Bronchial epithelial cell (primary cell): ENCODE measurements at regions not wholly inside any gene's neighbourhood (a gene's known extent, or its start where the extent isn't known, plus 50 kb on each side); places are given as distances from the start of the nearest gene placed in this dataset.

Source experiments
- DNase-seq: peaks from one replicate; pipeline ENCODE4 v3.0.0-alpha.2; 2010; ENCODE audit warnings: low read depth
- FAIRE-seq: peaks from 2 replicates; lab custom pipeline; 2011; peaks lifted over from hg19 to GRCh38; lab: Jason Lieb, UNC
- H3K27me3 ChIP-seq: 2 replicates; pipeline ENCODE4 v1.5.1; 2011; ENCODE audit warnings: low read length; ENCODE audit not compliant: control insufficient read depth, insufficient read depth
- H3K36me3 ChIP-seq: 2 replicates; pipeline ENCODE4 v1.5.1; 2011; ENCODE audit warnings: low read length; ENCODE audit not compliant: control insufficient read depth, insufficient read depth
- H3K4me3 ChIP-seq: 2 replicates; pipeline ENCODE4 v1.5.1; 2011; ENCODE audit warnings: mild to moderate bottlenecking, low read depth, low read length, control low read depth
- CTCF ChIP-seq: IDR thresholded peaks from 2 replicates; pipeline ENCODE4 v1.5.1; 2011; ENCODE audit warnings: mild to moderate bottlenecking, moderate library complexity, low read length, control low read depth, inconsistent platforms; ENCODE audit not compliant: insufficient read depth, severe bottlenecking

GRCh38 chr5:21143686-21144085, 1155.7 kb upstream of the CDH18 start:
- DNase-seq (no peak), FAIRE-seq (no peak)
- H3K36me3 ChIP-seq: no peaks in the 10 kb centered on the region
- no peak for TF ChIP-seq CTCF
- H3K27me3 ChIP-seq: no peaks in the 10 kb centered on the region
- H3K4me3 ChIP-seq: no peak overlapping the region

- H3K36me3 ChIP-seq: no peaks in the 10 kb centered on the region
- TF ChIP-seq CTCF: no peak
- DNase-seq: no peak
- H3K4me3 ChIP-seq: no peak overlapping the region
- H3K27me3 ChIP-seq: no peaks in the 10 kb centered on the region
- FAIRE-seq: no peak
Measured at GRCh38 chr5:21142791-21143190, 1154.8 kb upstream of the CDH18 start.

GRCh38 chr5:21140987-21141386, 1153.0 kb upstream of the CDH18 start:
- FAIRE-seq (no peak), DNase-seq (no peak)
- no peak overlapping the region for H3K4me3 ChIP-seq
- TF ChIP-seq CTCF: no peak
- no peaks in the 10 kb centered on the region for H3K27me3 ChIP-seq
- H3K36me3 ChIP-seq: no peaks in the 10 kb centered on the region

- H3K4me3 ChIP-seq: no peak overlapping the region
- no peak for DNase-seq
- no peaks in the 10 kb centered on the region for H3K27me3 ChIP-seq
- no peaks in the 10 kb centered on the region for H3K36me3 ChIP-seq
- no peak for FAIRE-seq
- TF ChIP-seq CTCF: no peak
Measured at GRCh38 chr5:21126236-21126635, 1138.2 kb upstream of the CDH18 start.

- Histone ChIP-seq H3K4me3 (no peak overlapping the region), H3K36me3 (no peaks in the 10 kb centered on the region), H3K27me3 (no peaks in the 10 kb centered on the region)
- FAIRE-seq (no peak), DNase-seq (no peak)
- TF ChIP-seq CTCF: no peak
Measured at GRCh38 chr5:21125238-21125983, 1137.4 kb upstream of the CDH18 start.

- DNase-seq: no peak
- no peak overlapping the region for H3K4me3 ChIP-seq
- no peaks in the 10 kb centered on the region for H3K36me3 ChIP-seq
- TF ChIP-seq CTCF: no peak
- no peaks in the 10 kb centered on the region for H3K27me3 ChIP-seq
- no peak for FAIRE-seq
Measured at GRCh38 chr5:21121213-21121612, 1133.2 kb upstream of the CDH18 start.
